IPS-20b (cell line): ENCODE measurements at regions not wholly inside any gene's neighbourhood (a gene's known extent, or its start where the extent isn't known, plus 50 kb on each side); places are given as distances from the start of the nearest gene placed in this dataset.

ENCODE experiments used
- H3K27ac ChIP-seq: one replicate; pipeline ENCODE4 v1.5.1; 2013; ENCODE audit warnings: low read length
- H3K27me3 ChIP-seq: 2 replicates; pipeline ENCODE4 v1.6.1; 2013; ENCODE audit warnings: mild to moderate bottlenecking, low read length, inconsistent platforms; ENCODE audit not compliant: insufficient read depth
- H3K36me3 ChIP-seq: 2 replicates; pipeline ENCODE4 v1.6.1; 2013; ENCODE audit warnings: low read depth, mild to moderate bottlenecking, inconsistent platforms, low read length, moderate library complexity; ENCODE audit not compliant: insufficient read depth
- H3K4me1 ChIP-seq: 2 replicates; pipeline ENCODE4 v1.6.1; 2013; ENCODE audit warnings: mild to moderate bottlenecking, control low read depth, inconsistent platforms, low read length, moderate library complexity; ENCODE audit not compliant: insufficient read depth
- H3K4me3 ChIP-seq: 2 replicates; pipeline ENCODE4 v1.5.1; 2013; ENCODE audit warnings: mild to moderate bottlenecking, low read length, inconsistent platforms
- H3K9ac ChIP-seq: 2 replicates; pipeline ENCODE4 v1.6.1; 2013; ENCODE audit warnings: low read depth, mild to moderate bottlenecking, inconsistent platforms, low read length, moderate library complexity
- H3K9me3 ChIP-seq: 2 replicates; pipeline ENCODE4 v1.6.1; 2013; ENCODE audit warnings: mild to moderate bottlenecking, low read depth, low read length, inconsistent platforms; ENCODE audit not compliant: insufficient read depth

DNA sequence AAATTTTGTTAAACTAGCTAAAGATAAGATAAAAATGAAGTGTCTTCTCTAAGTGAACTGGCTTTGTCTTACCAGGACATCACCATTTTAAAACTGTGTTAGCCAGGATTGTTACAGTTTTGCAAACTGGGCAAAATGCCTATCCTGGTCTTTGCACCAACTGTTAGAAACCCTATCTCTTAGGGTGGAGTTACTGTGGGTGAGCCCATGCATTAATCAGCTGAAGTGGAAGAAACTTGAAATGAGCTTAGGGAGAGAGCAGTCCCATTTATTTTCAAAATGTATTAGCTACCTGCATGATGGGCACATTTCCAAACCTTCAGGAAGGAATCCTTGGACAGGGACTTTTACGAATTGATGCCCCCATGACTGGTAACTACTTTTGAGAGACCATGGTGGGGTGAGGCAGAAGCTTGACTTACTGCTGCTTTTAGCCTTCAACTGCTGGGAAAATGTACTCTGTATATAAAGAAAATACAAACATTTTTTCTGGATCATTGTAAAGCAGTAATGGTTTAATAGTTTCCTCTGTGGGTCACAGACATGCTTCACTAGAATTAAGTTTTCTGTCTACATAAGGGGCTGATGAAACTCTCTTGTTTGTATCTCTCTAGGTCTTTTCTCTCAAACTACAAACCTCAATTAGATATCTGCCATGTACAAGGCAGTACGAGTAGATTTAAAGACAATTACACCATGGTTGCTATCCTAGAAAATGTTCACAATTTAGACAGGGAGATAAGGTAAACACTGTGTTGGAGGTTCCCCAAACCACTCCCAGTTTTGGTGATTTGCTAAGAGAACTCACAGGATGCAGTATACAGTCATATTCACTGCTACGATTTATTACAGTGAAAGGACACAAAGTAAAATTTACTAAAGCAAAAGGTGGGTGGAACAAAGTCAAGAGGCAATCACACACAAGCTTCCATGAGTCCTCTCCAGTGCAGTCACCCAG lies 321.4 kb upstream of the MMADHC start:
- H3K27ac ChIP-seq: no peak overlapping the region
- no peak overlapping the region for H3K4me3 ChIP-seq
- H3K9me3 ChIP-seq: no peaks in the 10 kb centered on the region
- no peak overlapping the region for H3K9ac ChIP-seq
- H3K27me3 ChIP-seq: no peaks in the 10 kb centered on the region
- H3K36me3 ChIP-seq: no peaks in the 10 kb centered on the region
- H3K4me1 ChIP-seq: no peaks in the 10 kb centered on the region

- Histone ChIP-seq H3K27ac (no peak overlapping the region), H3K27me3 (no peaks in the 10 kb centered on the region), H3K4me1 (no peaks in the 10 kb centered on the region), H3K36me3 (no peaks in the 10 kb centered on the region), H3K4me3 (no peak overlapping the region), H3K9me3 (no peaks in the 10 kb centered on the region), H3K9ac (no peak overlapping the region)
Observed at GRCh38 chr2:149906886-149907285, 319.3 kb upstream of the MMADHC start.

- H3K4me1 ChIP-seq: 0 out of 2 replicates have a peak, but pooled peaks cover 2% of the 10 kb centered on the region
- no peak overlapping the region for H3K27ac ChIP-seq
- H3K9ac ChIP-seq: no peak overlapping the region
- no peaks in the 10 kb centered on the region for H3K9me3 ChIP-seq
- no peaks in the 10 kb centered on the region for H3K27me3 ChIP-seq
- no peak overlapping the region for H3K4me3 ChIP-seq
- no peaks in the 10 kb centered on the region for H3K36me3 ChIP-seq
Observed at GRCh38 chr2:149904352-149905175, 317.0 kb upstream of the MMADHC start.

GRCh38 chr2:149903626-149904025 lies 316.1 kb upstream of the MMADHC start:
- Histone ChIP-seq H3K4me3 (no peak overlapping the region), H3K27me3 (no peaks in the 10 kb centered on the region), H3K9ac (no peak overlapping the region), H3K4me1 (0 out of 2 replicates have a peak, but pooled peaks cover 2% of the 10 kb centered on the region), H3K9me3 (no peaks in the 10 kb centered on the region), H3K27ac (no peak overlapping the region), H3K36me3 (no peaks in the 10 kb centered on the region)

DNA sequence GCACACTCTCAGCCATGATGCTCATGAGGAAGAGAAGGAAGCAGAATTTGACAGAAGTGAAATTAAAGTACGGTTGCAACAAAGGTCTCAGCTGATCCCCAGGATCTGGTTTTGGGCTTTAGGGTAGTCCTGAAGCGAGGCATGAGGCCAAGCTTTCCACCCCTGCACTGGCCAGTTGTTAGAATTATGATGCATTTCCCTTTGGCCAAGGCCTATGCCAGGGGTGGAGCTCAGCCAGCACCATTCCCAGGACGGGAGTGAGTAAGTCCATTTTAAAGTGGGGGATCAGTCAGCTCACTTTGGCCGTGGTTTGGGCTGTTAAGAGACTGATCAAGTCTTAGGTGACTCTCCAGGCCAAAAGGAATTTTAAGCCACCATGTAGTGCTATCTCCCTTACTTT lies 314.5 kb upstream of the MMADHC start:
- Histone ChIP-seq H3K27ac (no peak overlapping the region), H3K4me1 (0 out of 2 replicates have a peak, but pooled peaks cover 2% of the 10 kb centered on the region), H3K27me3 (no peaks in the 10 kb centered on the region), H3K9me3 (no peaks in the 10 kb centered on the region), H3K4me3 (no peak overlapping the region), H3K9ac (no peak overlapping the region), H3K36me3 (no peaks in the 10 kb centered on the region)

DNA sequence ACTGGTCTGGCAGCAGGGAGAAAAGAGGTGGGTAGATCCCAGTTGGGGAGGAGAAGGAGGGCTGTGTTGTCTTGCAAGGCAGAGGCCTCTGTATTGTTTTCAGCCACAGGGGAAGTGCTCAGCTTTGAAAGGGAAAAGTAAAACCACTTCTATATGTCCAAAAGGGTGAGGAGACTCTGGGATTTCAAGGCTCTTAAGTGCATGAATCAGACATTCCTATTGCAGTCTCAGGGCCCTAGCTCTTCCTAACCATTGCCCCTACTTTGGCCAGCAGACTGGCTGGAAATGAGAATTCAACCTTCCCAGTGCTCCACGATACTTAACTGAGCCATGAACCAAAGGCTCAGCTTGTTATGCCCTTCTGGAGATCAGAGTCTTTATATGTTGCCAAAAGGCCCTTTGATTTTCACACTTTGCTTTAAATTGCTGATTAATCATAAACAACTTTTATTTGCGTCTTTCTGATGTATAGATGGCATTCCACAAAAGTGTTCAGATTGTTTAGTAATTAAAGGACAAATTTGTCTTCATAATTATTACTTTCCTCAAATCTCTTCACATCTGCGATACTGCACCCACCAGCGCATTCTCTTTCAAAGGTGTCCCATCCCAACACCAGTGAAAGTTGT lies 313.8 kb upstream of the MMADHC start:
- Histone ChIP-seq H3K9me3 (no peaks in the 10 kb centered on the region), H3K4me1 (0 out of 2 replicates have a peak, but pooled peaks cover 2% of the 10 kb centered on the region), H3K27me3 (no peaks in the 10 kb centered on the region), H3K4me3 (no peak overlapping the region), H3K27ac (no peak overlapping the region), H3K36me3 (no peaks in the 10 kb centered on the region), H3K9ac (no peak overlapping the region)

DNA sequence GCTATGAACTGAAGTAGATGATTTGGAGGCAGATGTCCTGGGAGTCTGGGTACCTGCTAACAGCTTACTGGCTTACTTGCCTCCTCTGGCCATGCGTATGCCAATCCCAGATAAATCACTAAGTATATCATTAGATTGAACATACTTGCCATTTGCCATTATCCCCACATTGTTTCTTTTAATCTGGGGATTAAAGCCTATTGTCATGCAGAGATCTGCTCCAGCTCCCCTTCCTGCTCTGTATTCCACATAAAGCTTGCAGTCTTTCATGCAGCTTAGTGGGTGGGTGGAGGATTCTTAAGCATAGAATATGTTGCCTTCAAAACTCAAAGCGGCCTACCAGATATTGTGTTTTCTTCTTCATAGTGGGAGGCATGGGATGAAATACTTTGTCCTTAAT lies 311.8 kb upstream of the MMADHC start:
- H3K9me3 ChIP-seq: no peaks in the 10 kb centered on the region
- no peaks in the 10 kb centered on the region for H3K36me3 ChIP-seq
- H3K9ac ChIP-seq: no peak overlapping the region
- H3K4me1 ChIP-seq: 0 out of 2 replicates have a peak, but pooled peaks cover 2% of the 10 kb centered on the region
- no peak overlapping the region for H3K27ac ChIP-seq
- H3K27me3 ChIP-seq: no peaks in the 10 kb centered on the region
- H3K4me3 ChIP-seq: no peak overlapping the region

- H3K27ac ChIP-seq: no peak overlapping the region
- no peaks in the 10 kb centered on the region for H3K27me3 ChIP-seq
- no peak overlapping the region for H3K9ac ChIP-seq
- no peak overlapping the region for H3K4me3 ChIP-seq
- no peaks in the 10 kb centered on the region for H3K9me3 ChIP-seq
- H3K36me3 ChIP-seq: no peaks in the 10 kb centered on the region
- H3K4me1 ChIP-seq: no peaks in the 10 kb centered on the region
Observed at GRCh38 chr2:149894760-149895159, 307.2 kb upstream of the MMADHC start.

DNA sequence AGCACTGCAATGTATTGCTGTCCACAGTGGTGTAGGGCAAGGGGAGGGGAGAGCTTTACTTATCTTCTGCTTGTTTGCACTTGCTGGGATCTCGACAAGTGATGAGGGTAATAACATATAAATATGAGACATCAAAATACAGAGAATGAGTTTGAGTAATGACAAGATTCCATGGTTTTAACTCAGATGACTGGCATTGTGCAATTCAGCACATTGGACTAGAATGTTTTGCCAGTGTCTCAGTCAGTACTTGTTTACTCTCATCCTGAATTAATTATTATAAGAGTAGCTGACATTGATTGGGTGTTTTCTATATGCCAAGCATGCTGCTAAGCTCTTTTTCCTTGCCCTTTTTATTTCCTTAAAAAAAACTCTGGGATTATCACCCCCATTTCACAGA lies 306.7 kb upstream of the MMADHC start:
- H3K36me3 ChIP-seq: no peaks in the 10 kb centered on the region
- H3K4me1 ChIP-seq: no peaks in the 10 kb centered on the region
- no peaks in the 10 kb centered on the region for H3K9me3 ChIP-seq
- no peak overlapping the region for H3K9ac ChIP-seq
- no peak overlapping the region for H3K27ac ChIP-seq
- no peak overlapping the region for H3K4me3 ChIP-seq
- H3K27me3 ChIP-seq: no peaks in the 10 kb centered on the region

DNA sequence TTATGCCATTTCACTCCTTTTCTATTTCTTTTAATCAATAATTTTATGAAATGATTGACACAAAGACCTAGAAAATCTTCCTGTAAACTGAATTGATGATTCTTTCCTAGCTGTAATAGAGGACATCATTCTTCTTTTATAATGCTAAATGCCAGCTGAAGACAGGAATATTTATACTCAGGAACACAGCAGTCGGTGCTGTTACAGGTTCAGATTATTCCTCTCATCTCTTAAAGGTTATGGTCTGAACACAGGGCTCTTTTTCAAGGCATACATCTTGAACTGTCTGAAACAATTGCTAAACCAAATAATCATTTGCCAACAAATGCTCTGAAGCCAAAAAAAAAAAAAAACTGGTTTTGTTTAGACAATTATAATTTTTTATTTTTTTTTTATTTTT lies 305.0 kb upstream of the MMADHC start:
- no peaks in the 10 kb centered on the region for H3K27me3 ChIP-seq
- H3K9me3 ChIP-seq: no peaks in the 10 kb centered on the region
- no peaks in the 10 kb centered on the region for H3K36me3 ChIP-seq
- no peak overlapping the region for H3K27ac ChIP-seq
- H3K9ac ChIP-seq: no peak overlapping the region
- H3K4me3 ChIP-seq: no peak overlapping the region
- no peaks in the 10 kb centered on the region for H3K4me1 ChIP-seq

GRCh38 chr2:149885946-149886345 lies 298.4 kb upstream of the MMADHC start:
- Histone ChIP-seq H3K9ac (no peak overlapping the region), H3K4me1 (no peaks in the 10 kb centered on the region), H3K9me3 (no peaks in the 10 kb centered on the region), H3K27me3 (no peaks in the 10 kb centered on the region), H3K36me3 (no peaks in the 10 kb centered on the region), H3K4me3 (no peak overlapping the region), H3K27ac (no peak overlapping the region)
